HL-60 (cell line): ENCODE measurements at regions not wholly inside any gene's neighbourhood (a gene's known extent, or its start where the extent isn't known, plus 50 kb on each side); places are given as distances from the start of the nearest gene placed in this dataset.

Source experiments
- DNase-seq, 2 experiments: peaks; one replicate each; pipeline ENCODE4 v3.0.0-alpha.2; 2010 to 2020; ENCODE audit warnings: low read depth in 1 of 2, low spot score in 1 of 2
- H3K27ac ChIP-seq: fragments of 250-450 bp; sonication (Bioruptor Pico); replicated peaks from 2 replicates; pipeline ENCODE4 v1.5.1; 2020; ENCODE audit warnings: mild to moderate bottlenecking, moderate library complexity
- H3K27me3 ChIP-seq: fragments of 250-450 bp; sonication (Bioruptor Pico); 2 replicates; pipeline ENCODE4 v1.5.1; 2021; ENCODE audit warnings: mild to moderate bottlenecking, moderate library complexity; ENCODE audit not compliant: insufficient read depth, poor library complexity, severe bottlenecking
- H3K4me3 ChIP-seq: replicated peaks from 2 replicates; pipeline ENCODE4 v1.5.1; 2011; ENCODE audit warnings: mild to moderate bottlenecking, control low read depth, low read length; ENCODE audit not compliant: insufficient read depth
- CTCF ChIP-seq: IDR thresholded peaks from one replicate; pipeline ENCODE4 v1.5.1; 2011; ENCODE audit warnings: low read length, control low read depth, inconsistent platforms; ENCODE audit not compliant: insufficient read depth
- GABPA ChIP-seq: IDR thresholded peaks from 2 replicates; pipeline ENCODE4 v1.6.1; 2012; ENCODE audit warnings: low read depth
- POLR2AphosphoS5 ChIP-seq: IDR thresholded peaks from 2 replicates; pipeline ENCODE4 v1.6.1; 2012; ENCODE audit warnings: low read depth
- REST ChIP-seq: IDR thresholded peaks from 2 replicates; pipeline ENCODE4 v1.6.1; 2012; ENCODE audit warnings: low read depth; ENCODE audit not compliant: insufficient replicate concordance
- SPI1 ChIP-seq: IDR thresholded peaks from 2 replicates; pipeline ENCODE4 v1.6.1; 2012; ENCODE audit warnings: low read depth, mild to moderate bottlenecking, borderline replicate concordance

- H3K27ac ChIP-seq: no peak overlapping the region
- H3K27me3 ChIP-seq: peaks cover 2% of the 10 kb centered on the region
- no peak overlapping the region for H3K4me3 ChIP-seq
- no peak for TF ChIP-seq SPI1
- no peak for TF ChIP-seq GABPA
- TF ChIP-seq CTCF: no peak
- TF ChIP-seq POLR2AphosphoS5: no peak
- TF ChIP-seq REST: no peak
- DNase-seq: no peak
Measured at GRCh38 chr6:125679651-125680050, 69.8 kb upstream of the HEY2 start.

DNA sequence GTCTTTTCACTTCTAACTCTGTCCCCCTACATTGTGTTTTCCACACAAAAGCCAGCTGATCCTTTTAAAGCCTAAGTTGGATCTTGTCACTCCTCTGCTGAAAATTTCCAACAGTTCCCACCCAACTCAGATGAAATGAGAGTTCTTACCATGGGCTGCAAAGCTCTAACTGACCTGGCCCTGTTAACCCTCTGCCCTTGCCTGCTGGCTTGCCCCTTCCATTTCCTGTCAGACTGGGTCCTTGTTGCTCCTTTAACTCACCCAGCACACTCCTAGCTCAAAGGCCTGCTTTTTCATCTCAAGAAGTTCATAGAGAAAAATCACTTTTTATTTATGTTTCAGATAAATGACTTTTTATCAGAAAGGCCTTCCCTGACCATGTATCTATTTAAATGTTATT is 66.5 kb upstream of the HEY2 start:
- no peak overlapping the region for H3K27ac ChIP-seq
- TF ChIP-seq POLR2AphosphoS5: no peak
- H3K27me3 ChIP-seq: peaks cover 4% of the 10 kb centered on the region
- H3K4me3 ChIP-seq: no peak overlapping the region
- DNase-seq: no peak

DNA sequence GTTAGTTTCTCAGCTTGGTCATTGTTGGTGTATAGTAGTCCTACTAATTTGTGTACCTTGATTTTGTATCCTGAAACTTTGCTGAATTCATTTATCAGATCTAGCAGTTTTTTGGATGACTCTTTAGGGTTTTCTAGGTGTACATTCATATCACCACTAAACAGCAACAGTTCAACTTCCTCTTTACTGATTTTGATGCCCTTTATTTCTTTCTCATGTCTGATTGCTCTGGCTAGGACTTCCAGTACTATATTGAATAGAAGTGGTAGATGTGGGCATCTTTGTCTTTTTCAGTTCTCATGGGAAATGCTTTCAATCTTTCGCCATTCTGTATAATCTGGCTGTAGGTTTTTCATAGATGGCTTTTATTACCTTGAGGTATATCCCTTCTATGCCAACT is 61.3 kb upstream of the HEY2 start:
- Histone ChIP-seq H3K27me3 (peaks cover 2% of the 10 kb centered on the region), H3K27ac (no peak overlapping the region), H3K4me3 (no peak overlapping the region)
- DNase-seq: no peak
- TF ChIP-seq REST (no peak), CTCF (no peak), SPI1 (no peak), GABPA (no peak), POLR2AphosphoS5 (no peak)

GRCh38 chr6:125693480-125693879 is 56.0 kb upstream of the HEY2 start:
- Histone ChIP-seq H3K27ac (no peak overlapping the region), H3K27me3 (no peaks in the 10 kb centered on the region), H3K4me3 (no peak overlapping the region)
- TF ChIP-seq SPI1 (no peak), GABPA (no peak), POLR2AphosphoS5 (no peak), CTCF (no peak)
- no peak for DNase-seq

DNA sequence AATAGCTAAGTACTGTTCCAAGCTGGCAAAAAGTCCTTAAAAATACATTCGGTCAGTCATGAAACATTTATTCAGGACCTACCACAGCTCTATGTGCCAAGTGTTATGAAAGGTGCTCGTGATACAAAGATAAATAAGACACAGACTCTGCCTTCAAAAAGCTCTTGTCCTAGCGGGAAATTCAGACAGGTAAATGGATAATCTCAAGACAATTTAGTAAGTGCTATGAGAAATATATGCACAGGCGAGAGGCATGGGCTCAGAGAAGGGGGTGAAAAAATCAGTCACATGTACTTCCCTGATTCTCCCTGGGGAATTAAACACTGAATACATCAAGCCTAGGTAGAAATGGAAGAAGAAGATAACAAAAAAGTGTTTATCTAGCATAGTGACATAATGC is 49.8 kb upstream of the HEY2 start:
- no peak for TF ChIP-seq REST
- TF ChIP-seq CTCF: no peak
- no peak for TF ChIP-seq POLR2AphosphoS5
- DNase-seq: no peak
- H3K27ac ChIP-seq: no peak overlapping the region
- no peaks in the 10 kb centered on the region for H3K27me3 ChIP-seq
- no peak overlapping the region for H3K4me3 ChIP-seq
